Adipocyte (in vitro differentiated cells): ENCODE measurements at regions not wholly inside any gene's neighbourhood (a gene's known extent, or its start where the extent isn't known, plus 50 kb on each side); places are given as distances from the start of the nearest gene placed in this dataset.

Experiments
- DNase-seq: peaks from one replicate; pipeline ENCODE4 v3.0.0-alpha.2; 2015; ENCODE audit warnings: low read depth
- H3K27me3 ChIP-seq: replicated peaks from 2 replicates; pipeline ENCODE4 v1.7.0; 2013; ENCODE audit warnings: mild to moderate bottlenecking, low read length, moderate library complexity; ENCODE audit not compliant: control insufficient read depth, insufficient read depth
- H3K36me3 ChIP-seq: 2 replicates; pipeline ENCODE4 v1.7.0; 2013; ENCODE audit warnings: low read length, mild to moderate bottlenecking, moderate library complexity; ENCODE audit not compliant: control insufficient read depth, insufficient read depth, severe bottlenecking
- H3K4me1 ChIP-seq: 2 replicates; pipeline ENCODE4 v1.7.0; 2013; ENCODE audit warnings: mild to moderate bottlenecking, low read length, moderate library complexity; ENCODE audit not compliant: control insufficient read depth, insufficient read depth
- H3K4me3 ChIP-seq: 2 replicates; pipeline ENCODE4 v1.7.0; 2013; ENCODE audit warnings: mild to moderate bottlenecking, low read length, moderate library complexity
- H3K9ac ChIP-seq: 2 replicates; pipeline ENCODE4 v1.7.0; 2013; ENCODE audit warnings: mild to moderate bottlenecking, low read length, moderate library complexity
- H3K9me3 ChIP-seq: 2 replicates; pipeline ENCODE4 v1.7.0; 2013; ENCODE audit warnings: mild to moderate bottlenecking, low read length, moderate library complexity; ENCODE audit not compliant: control insufficient read depth

DNA sequence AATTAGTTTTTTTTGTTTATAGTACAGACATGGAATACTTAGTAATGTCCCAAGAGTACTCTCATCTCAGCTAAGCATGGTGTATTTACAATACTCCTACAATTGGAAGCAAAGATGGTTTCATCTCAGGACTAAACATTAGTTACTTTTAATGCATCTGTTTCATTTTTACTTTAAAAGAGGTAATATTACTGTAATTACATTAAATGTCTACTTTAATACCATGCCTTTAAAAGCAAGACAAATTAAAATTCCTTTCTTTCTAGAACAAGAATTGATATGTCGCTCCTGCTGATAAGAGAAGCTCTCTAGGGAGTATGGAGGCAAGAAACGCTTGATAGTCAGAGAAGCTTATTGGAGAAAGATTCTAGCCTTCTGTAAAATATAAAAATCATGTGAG is 284.9 kb upstream of the ADAMTS5 start:
- Histone ChIP-seq H3K9me3 (no peaks in the 10 kb centered on the region), H3K4me3 (no peak overlapping the region), H3K36me3 (no peaks in the 10 kb centered on the region), H3K4me1 (peaks cover 13% of the 10 kb centered on the region), H3K9ac (no peak overlapping the region), H3K27me3 (no peaks in the 10 kb centered on the region)
- no peak for DNase-seq

DNA sequence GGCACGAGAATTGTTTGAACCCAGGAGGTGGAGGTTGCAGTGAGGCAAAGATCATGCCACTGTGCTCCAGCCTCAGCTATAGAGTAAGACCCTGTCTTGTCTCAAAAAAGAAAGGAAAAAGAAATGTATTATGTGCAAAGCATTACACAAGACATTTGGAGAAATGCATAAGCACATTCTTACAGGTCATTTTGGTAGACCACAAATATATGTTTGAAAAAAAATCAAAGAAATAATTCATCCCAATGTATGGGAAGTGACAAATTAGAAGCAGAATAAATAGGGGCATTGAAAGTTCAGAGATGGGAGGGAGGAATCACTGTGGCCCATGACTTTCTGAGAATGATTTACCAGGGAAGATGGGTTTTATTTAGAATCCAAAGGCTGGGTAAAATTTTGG is 283.5 kb upstream of the ADAMTS5 start:
- Histone ChIP-seq H3K4me1 (peaks cover 27% of the 10 kb centered on the region), H3K4me3 (no peak overlapping the region), H3K9me3 (no peaks in the 10 kb centered on the region), H3K27me3 (no peaks in the 10 kb centered on the region), H3K36me3 (no peaks in the 10 kb centered on the region), H3K9ac (no peak overlapping the region)
- DNase-seq: no peak

DNA sequence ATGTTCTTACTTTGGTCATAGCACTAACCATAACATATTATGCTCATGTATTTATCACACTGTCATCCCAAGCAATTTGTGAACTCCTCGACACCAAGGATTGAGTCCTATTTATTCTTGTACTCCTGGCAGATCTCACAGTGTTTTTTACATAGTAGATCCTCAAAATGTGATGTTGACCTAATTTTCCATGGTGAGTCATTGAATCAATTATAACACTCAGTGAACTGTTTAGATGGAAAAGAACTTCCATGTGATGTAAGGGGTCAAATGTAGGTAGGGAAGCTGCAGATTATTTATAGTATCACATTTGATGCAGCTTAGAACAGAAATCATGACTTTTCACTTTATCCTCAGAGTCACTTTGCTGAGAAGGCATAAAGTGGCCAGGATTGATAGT is 281.9 kb upstream of the ADAMTS5 start:
- Histone ChIP-seq H3K9me3 (no peaks in the 10 kb centered on the region), H3K27me3 (no peaks in the 10 kb centered on the region), H3K4me3 (no peak overlapping the region), H3K9ac (no peak overlapping the region), H3K4me1 (peaks cover 39% of the 10 kb centered on the region), H3K36me3 (no peaks in the 10 kb centered on the region)
- DNase-seq: no peak

DNA sequence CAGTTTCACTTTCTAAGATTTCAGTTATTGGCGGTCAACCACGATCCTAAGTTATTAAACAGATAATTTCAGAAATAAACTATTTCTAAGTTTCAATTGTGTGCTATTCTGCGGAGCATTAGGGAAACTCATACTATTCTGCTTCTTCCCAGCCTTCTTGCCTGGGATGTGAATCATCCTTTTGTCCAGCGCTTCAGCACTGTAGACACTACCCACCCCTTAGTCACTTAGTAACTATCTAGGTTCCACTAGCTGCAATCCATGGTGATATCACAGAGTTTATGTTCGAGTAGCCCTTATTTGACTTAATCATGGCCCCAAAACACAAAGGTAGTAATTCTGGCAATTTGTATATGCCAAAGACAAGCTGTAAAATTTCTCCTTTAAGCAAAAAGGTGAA is 279.9 kb upstream of the ADAMTS5 start:
- no peak for DNase-seq
- no peaks in the 10 kb centered on the region for H3K9me3 ChIP-seq
- peak overlapping the region; percentile 59 for H3K4me3 ChIP-seq
- no peaks in the 10 kb centered on the region for H3K27me3 ChIP-seq
- peaks cover 58% of the 10 kb centered on the region for H3K4me1 ChIP-seq
- peak overlapping the region; percentile 84 for H3K9ac ChIP-seq
- H3K36me3 ChIP-seq: no peaks in the 10 kb centered on the region

DNA sequence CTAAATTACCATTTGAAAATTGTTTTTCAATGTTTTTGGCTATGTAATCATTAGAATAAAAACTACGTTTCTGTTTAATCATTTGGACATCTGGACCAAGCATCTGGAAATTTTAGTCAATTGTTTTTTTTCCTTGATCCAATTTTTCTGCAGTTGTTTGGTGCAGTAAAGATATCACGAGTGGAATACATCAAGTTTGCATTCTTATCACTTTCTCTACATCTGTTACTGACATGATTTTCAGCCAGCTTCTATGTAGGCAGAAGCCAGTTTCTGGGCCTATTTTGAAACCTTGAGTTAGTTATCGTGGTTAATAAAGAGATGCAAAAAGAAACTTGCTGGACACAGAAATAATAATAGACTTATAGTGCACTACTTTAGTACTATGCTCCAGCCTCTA is 277.9 kb upstream of the ADAMTS5 start:
- H3K36me3 ChIP-seq: no peaks in the 10 kb centered on the region
- peak overlapping the region; percentile 84 for H3K9ac ChIP-seq
- no peak for DNase-seq
- H3K27me3 ChIP-seq: no peaks in the 10 kb centered on the region
- peak overlapping the region; percentile 25 for H3K4me3 ChIP-seq
- no peaks in the 10 kb centered on the region for H3K9me3 ChIP-seq
- peaks cover 65% of the 10 kb centered on the region for H3K4me1 ChIP-seq

DNA sequence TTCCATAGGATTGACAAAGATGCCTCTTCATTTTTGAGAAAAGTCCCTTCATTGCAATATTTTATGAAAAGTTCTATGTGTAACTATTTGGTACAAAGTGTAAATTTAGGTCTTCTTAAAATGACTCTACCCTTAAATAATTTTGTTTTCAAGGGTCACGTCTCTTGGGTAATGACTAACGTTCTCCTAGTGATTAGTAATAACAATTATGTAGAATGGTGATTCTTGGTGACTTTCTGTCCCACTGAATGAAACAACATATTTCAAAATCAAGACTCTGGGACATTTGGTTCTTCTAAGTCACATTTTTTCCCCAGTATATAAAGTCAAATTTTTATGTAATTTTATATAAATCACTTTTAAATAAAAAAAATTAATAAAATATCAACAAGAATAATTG is 277.5 kb upstream of the ADAMTS5 start:
- Histone ChIP-seq H3K9me3 (no peaks in the 10 kb centered on the region), H3K4me1 (peaks cover 65% of the 10 kb centered on the region)

DNA sequence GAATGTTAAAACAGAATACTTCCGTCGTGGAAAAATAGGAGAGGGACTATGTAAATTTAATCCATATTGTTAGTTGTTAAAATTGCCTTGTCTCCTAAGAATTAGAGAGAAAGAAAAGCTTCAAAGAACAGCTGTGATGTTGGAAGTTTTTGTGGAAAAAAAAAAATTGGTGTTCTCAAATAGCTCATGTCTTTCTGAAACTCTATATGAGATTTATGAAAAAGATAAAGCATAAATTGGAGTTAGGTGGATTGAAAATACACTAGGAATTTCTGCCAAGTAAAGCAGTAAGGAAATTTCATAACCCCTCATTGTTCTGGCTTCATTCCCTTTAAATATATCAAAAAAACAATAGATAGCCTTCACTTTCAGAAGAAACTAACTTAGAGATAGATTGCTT is 274.0 kb upstream of the ADAMTS5 start:
- no peak overlapping the region for H3K4me3 ChIP-seq
- peak overlapping the region; percentile 26 for H3K9ac ChIP-seq
- peak; percentile 72 for DNase-seq

More for the DNA sequence above, 277.5 kb upstream of the ADAMTS5 start:
- peak overlapping the region; percentile 84 for H3K9ac ChIP-seq
- no peaks in the 10 kb centered on the region for H3K27me3 ChIP-seq
- no peaks in the 10 kb centered on the region for H3K36me3 ChIP-seq
- H3K4me3 ChIP-seq: no peak overlapping the region
- DNase-seq: no peak

DNA sequence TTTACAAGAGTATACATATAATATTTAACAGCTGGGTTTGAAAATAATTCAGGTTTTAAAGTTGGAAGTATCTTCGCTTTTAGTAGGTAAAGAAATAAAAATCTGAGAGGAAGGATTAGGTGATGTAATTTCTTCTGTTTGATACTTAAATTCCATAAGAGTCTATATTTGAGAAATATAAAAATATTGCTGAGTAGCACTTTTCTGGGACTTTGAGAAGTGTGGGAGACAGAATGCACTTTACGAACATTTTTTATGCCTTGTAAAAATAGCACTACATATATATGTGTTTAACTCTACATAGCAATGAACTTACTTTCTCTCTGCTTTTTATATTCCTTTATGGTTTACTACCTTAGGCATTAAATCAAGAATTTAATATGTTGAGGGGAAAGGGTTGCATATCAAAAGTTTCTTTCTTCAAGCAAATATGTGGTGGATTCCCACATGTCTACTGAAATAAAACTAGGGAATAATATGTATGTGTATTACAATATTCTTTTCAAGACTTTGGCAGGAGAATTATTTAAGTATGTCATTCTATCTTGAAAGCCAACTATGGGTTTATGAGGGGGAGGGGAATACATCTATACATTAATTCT is 266.7 kb upstream of the ADAMTS5 start:
- H3K9me3 ChIP-seq: no peaks in the 10 kb centered on the region
- peaks cover 5% of the 10 kb centered on the region for H3K4me1 ChIP-seq
- no peak overlapping the region for H3K9ac ChIP-seq
- no peaks in the 10 kb centered on the region for H3K27me3 ChIP-seq
- no peak for DNase-seq
- H3K36me3 ChIP-seq: no peaks in the 10 kb centered on the region
- H3K4me3 ChIP-seq: no peak overlapping the region

More for the DNA sequence above, 274.0 kb upstream of the ADAMTS5 start:
- Histone ChIP-seq H3K4me1 (peaks cover 43% of the 10 kb centered on the region), H3K9me3 (no peaks in the 10 kb centered on the region), H3K36me3 (no peaks in the 10 kb centered on the region), H3K27me3 (no peaks in the 10 kb centered on the region)

DNA sequence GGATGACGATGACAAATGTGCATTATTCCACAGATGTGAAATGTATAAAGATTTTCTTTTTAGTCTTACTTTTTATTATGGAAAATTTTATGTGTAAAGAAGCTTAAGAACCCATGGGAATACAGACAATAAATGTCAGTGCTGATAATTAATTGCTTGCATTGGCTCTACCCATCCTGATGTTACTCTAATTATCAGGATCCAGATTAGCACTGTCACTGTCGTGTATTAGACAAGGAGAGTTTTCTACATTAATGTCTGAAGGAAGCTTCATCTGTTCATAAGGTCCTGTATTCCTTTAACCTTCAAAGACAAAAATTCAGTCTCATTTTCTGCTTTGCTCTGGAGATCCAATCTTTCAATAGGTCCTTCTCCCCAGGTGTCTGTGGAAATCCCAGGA is 259.1 kb upstream of the ADAMTS5 start:
- Histone ChIP-seq H3K27me3 (no peaks in the 10 kb centered on the region), H3K9me3 (no peaks in the 10 kb centered on the region), H3K9ac (peak overlapping the region; percentile 56), H3K4me3 (no peak overlapping the region), H3K36me3 (no peaks in the 10 kb centered on the region), H3K4me1 (peaks cover 28% of the 10 kb centered on the region)
- DNase-seq: no peak

DNA sequence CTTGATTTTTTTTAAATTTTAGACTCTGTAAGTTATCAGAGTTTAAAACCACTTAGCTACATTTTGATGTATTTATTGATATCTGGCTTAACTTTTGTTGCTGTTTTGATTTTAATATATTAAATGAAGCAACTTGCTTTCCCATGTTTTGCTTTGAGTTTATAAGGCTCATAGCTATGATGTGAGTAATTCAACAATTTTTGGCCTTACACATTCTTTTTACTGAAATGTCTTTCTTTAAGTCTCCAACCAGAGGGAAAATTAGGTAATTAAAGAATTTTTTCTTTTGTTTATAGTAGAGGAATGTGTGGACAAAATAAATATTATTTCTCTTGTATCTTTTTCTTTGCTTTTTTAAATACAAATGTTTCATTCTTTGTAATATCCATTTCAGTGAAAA is 258.3 kb upstream of the ADAMTS5 start:
- H3K27me3 ChIP-seq: no peaks in the 10 kb centered on the region
- H3K36me3 ChIP-seq: no peaks in the 10 kb centered on the region
- no peak overlapping the region for H3K4me3 ChIP-seq
- peak overlapping the region; percentile 56 for H3K9ac ChIP-seq
- H3K4me1 ChIP-seq: peaks cover 35% of the 10 kb centered on the region
- DNase-seq: peak; percentile 65
- H3K9me3 ChIP-seq: no peaks in the 10 kb centered on the region

DNA sequence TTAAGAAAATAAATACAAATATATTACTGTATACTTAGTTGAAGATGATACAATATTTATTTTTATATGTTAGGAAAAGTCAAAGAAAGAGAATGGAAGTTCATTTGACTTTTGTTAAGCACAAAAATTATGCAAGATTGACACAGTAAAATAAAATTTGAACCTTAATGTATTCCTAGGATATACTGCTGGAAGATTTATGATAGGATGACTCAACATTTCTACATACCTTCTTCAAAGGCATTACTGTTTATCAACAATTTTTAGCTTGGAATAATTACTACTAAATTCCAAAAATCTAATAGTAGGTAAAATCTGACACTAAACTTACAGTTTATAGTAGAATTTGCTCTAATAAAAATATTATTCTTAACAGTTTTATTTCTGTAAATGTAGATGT is 257.3 kb upstream of the ADAMTS5 start:
- Histone ChIP-seq H3K36me3 (no peaks in the 10 kb centered on the region), H3K4me1 (peaks cover 42% of the 10 kb centered on the region), H3K9ac (peak overlapping the region; percentile 33), H3K9me3 (no peaks in the 10 kb centered on the region), H3K4me3 (no peak overlapping the region), H3K27me3 (no peaks in the 10 kb centered on the region)
- no peak for DNase-seq

DNA sequence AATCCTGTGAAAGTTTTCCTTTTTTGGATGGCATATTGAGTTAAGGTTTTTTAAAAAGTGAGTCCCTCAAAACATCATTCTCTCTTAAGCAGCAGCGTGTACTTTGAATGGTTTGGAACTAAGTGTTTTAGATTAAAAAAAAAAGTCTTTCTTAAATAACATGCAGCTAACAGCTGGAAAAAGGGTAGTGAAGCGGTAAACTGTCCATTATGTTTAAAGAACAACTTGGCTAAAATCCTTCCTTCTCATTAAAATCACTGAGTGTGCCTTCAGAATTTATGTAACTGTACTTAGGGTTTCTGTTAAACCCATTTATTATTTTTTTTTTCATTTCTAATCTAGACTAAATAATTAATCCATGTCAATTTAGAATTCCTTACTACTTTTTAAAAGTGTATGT is 254.2 kb upstream of the ADAMTS5 start:
- no peaks in the 10 kb centered on the region for H3K9me3 ChIP-seq
- no peaks in the 10 kb centered on the region for H3K36me3 ChIP-seq
- peaks cover 49% of the 10 kb centered on the region for H3K4me1 ChIP-seq
- H3K4me3 ChIP-seq: no peak overlapping the region
- peak overlapping the region; percentile 70 for H3K9ac ChIP-seq
- DNase-seq: no peak
- H3K27me3 ChIP-seq: no peaks in the 10 kb centered on the region
